Left ventricle myocardium inferior (tissue), 1 donor: ENCODE measurements at regions not wholly inside any gene's neighbourhood (a gene's known extent, or its start where the extent isn't known, plus 50 kb on each side); places are given as distances from the start of the nearest gene placed in this dataset.
"Not testable (repeated sequence)": the region's sequence is repeated elsewhere in the genome, so short reads cannot be mapped to it uniquely, and the experiment has no call there.

ENCODE experiments used
- DNase-seq: peaks from one replicate; pipeline ENCODE4 v3.0.0-alpha.2; 2020
- H3K27ac ChIP-seq: fragments of 200-600 bp; replicated peaks from 2 replicates; pipeline ENCODE4 v1.8.0; 2021
- H3K27me3 ChIP-seq: fragments of 200-600 bp; 2 replicates; pipeline ENCODE4 v1.8.0; 2021; ENCODE audit warnings: low read depth
- H3K36me3 ChIP-seq: fragments of 200-600 bp; 2 replicates; pipeline ENCODE4 v1.8.0; 2021
- H3K4me1 ChIP-seq: fragments of 200-600 bp; 2 replicates; pipeline ENCODE4 v1.8.0; 2021
- H3K4me3 ChIP-seq: fragments of 200-600 bp; 2 replicates; pipeline ENCODE4 v1.8.0; 2021; ENCODE audit warnings: mild to moderate bottlenecking, moderate library complexity
- H3K9me3 ChIP-seq: fragments of 200-600 bp; replicated peaks from 2 replicates; pipeline ENCODE4 v1.8.0; 2021
- intact Hi-C: fragments of 100-400 bp; cut with micrococcal nuclease; formaldehyde crosslinking; loops from one replicate; pipeline ENCODE4 v1.11.0; 2022
- TF ChIP-seq, protein P1 (sequence below): fragments of 200-600 bp; IDR thresholded peaks from 2 replicates; pipeline ENCODE4 v1.8.0; 2021; ENCODE audit warnings: antibody characterized with exemption, mild to moderate bottlenecking, borderline replicate concordance
- donor health status: DM: no; HTN: yes; CAD: no; lungs with severe emphysema.

DNA sequence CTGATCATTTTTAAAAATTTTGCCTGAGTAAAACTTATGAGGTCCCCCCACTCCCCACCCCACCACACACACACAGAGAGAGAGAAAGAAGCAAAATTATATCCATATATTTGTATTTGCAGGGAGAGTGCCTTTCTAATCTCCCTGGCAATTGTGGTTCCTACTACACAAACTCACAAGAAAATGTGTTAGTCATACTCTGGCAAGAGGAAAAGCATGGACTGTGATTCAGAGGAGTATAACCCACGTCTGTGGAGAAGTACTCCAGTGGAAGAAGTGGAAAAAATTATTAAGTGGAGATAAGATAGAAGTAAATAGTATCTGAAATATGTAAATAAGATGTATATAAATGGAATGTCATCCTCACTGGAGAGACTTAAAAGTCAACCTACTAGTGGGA lies 114.0 kb downstream of the DSEL start:
- Histone ChIP-seq H3K27ac (no peak overlapping the region), H3K4me1 (no peaks in the 10 kb centered on the region), H3K36me3 (no peaks in the 10 kb centered on the region), H3K4me3 (no peak overlapping the region), H3K27me3 (no peaks in the 10 kb centered on the region), H3K9me3 (peaks cover 13% of the 10 kb centered on the region)
- TF ChIP-seq, protein P1, sequence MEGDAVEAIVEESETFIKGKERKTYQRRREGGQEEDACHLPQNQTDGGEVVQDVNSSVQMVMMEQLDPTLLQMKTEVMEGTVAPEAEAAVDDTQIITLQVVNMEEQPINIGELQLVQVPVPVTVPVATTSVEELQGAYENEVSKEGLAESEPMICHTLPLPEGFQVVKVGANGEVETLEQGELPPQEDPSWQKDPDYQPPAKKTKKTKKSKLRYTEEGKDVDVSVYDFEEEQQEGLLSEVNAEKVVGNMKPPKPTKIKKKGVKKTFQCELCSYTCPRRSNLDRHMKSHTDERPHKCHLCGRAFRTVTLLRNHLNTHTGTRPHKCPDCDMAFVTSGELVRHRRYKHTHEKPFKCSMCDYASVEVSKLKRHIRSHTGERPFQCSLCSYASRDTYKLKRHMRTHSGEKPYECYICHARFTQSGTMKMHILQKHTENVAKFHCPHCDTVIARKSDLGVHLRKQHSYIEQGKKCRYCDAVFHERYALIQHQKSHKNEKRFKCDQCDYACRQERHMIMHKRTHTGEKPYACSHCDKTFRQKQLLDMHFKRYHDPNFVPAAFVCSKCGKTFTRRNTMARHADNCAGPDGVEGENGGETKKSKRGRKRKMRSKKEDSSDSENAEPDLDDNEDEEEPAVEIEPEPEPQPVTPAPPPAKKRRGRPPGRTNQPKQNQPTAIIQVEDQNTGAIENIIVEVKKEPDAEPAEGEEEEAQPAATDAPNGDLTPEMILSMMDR: no peak
- intact Hi-C loops: no loop called here
- DNase-seq: no peak

DNA sequence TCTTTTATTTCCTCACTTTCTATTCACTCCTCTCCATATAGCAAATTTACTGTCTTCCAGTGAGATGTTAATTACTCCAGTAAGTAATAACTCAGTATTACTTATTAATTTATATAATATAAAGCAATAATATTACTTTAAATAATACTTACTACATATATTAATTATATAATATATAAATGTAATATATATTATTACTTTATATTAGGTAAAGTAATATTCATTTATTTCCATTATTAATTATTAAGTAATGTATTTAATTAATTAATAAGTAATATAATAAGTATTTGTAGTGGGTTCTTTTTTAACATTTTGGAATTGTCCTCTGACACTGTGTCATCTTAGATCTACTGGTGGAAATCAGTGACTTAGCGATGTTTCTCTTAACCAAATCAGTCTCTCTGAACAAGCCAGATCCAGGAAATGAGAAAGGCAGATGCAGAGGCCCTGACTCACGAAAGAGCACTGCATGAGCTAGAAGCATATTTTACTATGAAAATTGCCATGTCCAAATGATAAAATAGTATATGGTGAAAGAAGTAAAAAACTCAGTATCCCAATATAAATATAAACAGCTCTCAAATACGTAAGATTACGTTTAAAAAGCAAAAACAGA lies 115.9 kb downstream of the DSEL start:
- intact Hi-C loops: no loop called here
- no peak overlapping the region for H3K27ac ChIP-seq
- H3K4me3 ChIP-seq: no peak overlapping the region
- H3K4me1 ChIP-seq: no peaks in the 10 kb centered on the region
- H3K36me3 ChIP-seq: no peaks in the 10 kb centered on the region
- DNase-seq: no peak
- H3K9me3 ChIP-seq: peaks cover 30% of the 10 kb centered on the region
- H3K27me3 ChIP-seq: no peaks in the 10 kb centered on the region
- TF ChIP-seq, protein P1: no peak

DNA sequence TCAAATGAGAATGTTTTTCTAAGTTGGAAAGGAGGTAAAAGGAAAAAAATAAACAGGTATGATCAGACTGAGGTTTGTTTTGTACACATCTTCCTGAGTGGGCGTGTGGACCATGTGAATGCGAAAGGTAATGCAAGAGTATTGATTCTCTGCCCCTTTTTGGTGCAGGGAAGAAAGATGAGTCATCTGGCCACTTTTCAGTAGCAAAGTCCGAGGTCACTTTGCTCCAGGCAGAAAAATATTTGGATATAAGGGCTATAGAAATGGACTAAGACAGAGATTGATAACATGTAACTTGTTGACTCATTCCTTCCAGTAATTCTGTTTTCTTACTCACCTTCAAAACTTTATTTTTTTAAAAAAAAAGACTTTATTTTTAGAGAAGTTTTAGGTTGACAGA lies 130.5 kb downstream of the DSEL start:
- no peaks in the 10 kb centered on the region for H3K36me3 ChIP-seq
- DNase-seq: no peak
- H3K4me3 ChIP-seq: no peak overlapping the region
- H3K27ac ChIP-seq: no peak overlapping the region
- intact Hi-C loops: no loop called here
- no peaks in the 10 kb centered on the region for H3K4me1 ChIP-seq
- TF ChIP-seq, protein P1: no peak
- no peaks in the 10 kb centered on the region for H3K27me3 ChIP-seq
- H3K9me3 ChIP-seq: no peaks in the 10 kb centered on the region

DNA sequence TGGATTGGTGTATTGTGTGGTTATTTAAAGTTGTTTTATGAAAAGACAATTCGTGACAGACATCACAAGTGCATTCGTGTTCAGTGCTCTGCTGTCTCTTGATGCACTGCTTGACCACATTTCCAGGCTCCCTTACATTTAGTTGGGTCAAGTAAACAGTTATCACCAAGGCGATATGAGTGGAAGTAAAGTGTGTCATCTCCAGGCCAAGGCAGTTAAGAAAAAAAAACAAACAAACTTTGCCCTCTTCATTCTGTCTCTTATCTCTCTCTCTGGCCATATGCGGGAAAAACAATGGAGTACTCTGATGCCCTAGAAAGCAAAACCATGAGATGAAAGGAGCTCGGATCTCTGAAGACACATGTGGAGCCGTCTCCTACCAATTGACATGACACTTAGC lies 131.1 kb downstream of the DSEL start:
- intact Hi-C loops: no loop called here
- H3K4me3 ChIP-seq: no peak overlapping the region
- H3K36me3 ChIP-seq: no peaks in the 10 kb centered on the region
- no peaks in the 10 kb centered on the region for H3K9me3 ChIP-seq
- H3K27ac ChIP-seq: no peak overlapping the region
- DNase-seq: no peak
- H3K27me3 ChIP-seq: no peaks in the 10 kb centered on the region
- no peaks in the 10 kb centered on the region for H3K4me1 ChIP-seq
- TF ChIP-seq, protein P1: no peak

DNA sequence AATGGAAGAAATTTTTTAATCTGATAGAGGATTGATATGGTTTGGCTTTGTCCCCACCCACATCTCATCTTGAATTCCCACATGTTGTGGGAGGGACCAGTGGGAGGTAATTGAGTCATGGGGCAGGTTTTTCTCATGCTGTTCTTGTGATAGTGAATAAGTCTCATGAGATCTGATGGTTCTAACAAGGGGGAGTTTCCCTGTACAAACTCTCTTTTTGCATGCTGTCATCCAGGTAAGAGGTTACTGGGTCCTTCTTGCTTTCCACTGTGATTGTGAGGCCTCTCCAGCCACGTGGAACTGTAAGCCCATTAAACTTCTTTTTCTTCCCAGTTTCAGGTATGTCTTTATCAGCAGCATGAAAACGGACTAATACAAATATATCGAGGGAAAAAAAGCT lies 132.5 kb downstream of the DSEL start:
- H3K9me3 ChIP-seq, DNase-seq, H3K4me3 ChIP-seq, intact Hi-C loops, H3K4me1 ChIP-seq, H3K36me3 ChIP-seq, H3K27ac ChIP-seq, H3K27me3 ChIP-seq: not testable (repeated sequence)

DNA sequence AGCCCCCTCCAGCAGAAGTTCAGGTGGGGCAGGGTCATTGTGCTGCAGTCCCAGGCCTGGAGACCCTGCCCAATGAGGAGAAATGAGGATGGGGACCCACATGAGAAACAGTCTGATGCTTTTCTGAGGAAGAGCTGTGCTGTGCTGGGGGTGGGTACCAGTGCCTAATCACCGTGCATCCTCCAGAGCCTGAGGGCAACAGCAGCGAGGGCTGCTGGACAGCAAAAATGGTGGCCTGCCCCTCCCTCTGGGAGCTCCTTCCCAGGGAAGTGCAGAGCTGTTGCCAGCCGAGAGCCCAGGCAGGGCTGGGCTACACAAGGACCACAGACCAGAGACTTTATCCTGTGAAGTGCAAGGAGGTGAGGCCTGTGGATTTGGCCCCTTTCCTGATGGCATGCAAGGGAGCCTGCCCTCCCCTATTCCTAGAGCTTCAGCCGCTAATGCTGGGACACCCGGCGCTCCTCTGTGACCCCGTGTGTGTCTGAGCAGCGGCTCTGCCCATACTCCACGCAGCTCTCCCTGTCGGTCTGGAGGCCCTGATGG lies 134.8 kb downstream of the DSEL start:
- Histone ChIP-seq H3K4me3 (no peak overlapping the region), H3K36me3 (no peaks in the 10 kb centered on the region), H3K9me3 (no peaks in the 10 kb centered on the region), H3K4me1 (no peaks in the 10 kb centered on the region), H3K27ac (no peak overlapping the region), H3K27me3 (no peaks in the 10 kb centered on the region)
- intact Hi-C loops: no loop called here
- DNase-seq: no peak
- TF ChIP-seq, protein P1: no peak
